ENCODE measurements at regions not wholly inside any gene's neighbourhood (a gene's known extent, or its start where the extent isn't known, plus 50 kb on each side); places are given as distances from the start of the nearest gene placed in this dataset.
A peak's percentile ranks its signal among the peaks of the same experiment; 100 is the strongest.

GRCh38 chr1:217369271-217369981, 261.5 kb downstream of the GPATCH2 start:
- Histone ChIP-seq H3K4me1 (ENCODE audit: control insufficient read depth, insufficient read depth, low read length) (peaks cover 9% of the 10 kb centered on the region), H3K36me3 (ENCODE audit: control insufficient read depth in 2 of 2, insufficient read depth in 2 of 2, low read length in 1 of 2) (no peaks in the 10 kb centered on the region), H3K9me3 (replicated peaks; ENCODE audit: control insufficient read depth, insufficient read depth, low read length) (peaks cover 7% of the 10 kb centered on the region; the same call in 2 of the 3 replicates), H3K79me2 (ENCODE audit: control insufficient read depth, insufficient read depth, low read length) (no peaks in the 10 kb centered on the region), H3K27ac (ENCODE audit: control insufficient read depth, insufficient read depth) (no peak overlapping the region), H4K20me1 (ENCODE audit: control insufficient read depth, insufficient read depth) (no peaks in the 10 kb centered on the region), H3K27me3 (replicated peaks in 1 of 2; ENCODE audit: control insufficient read depth in 2 of 2, insufficient read depth in 2 of 2, low read length in 1 of 2) (no peaks in the 10 kb centered on the region), H2AFZ (ENCODE audit: control insufficient read depth, low read depth, low read length) (peak overlapping the region; percentile 29), H3K4me2 (ENCODE audit: control insufficient read depth, insufficient read depth) (peak overlapping the region; percentile 28), H3K9ac (ENCODE audit: control insufficient read depth, insufficient read depth, low read length) (no peak overlapping the region), H3K4me3 (peak overlapping the region; percentile 20; the same call in 1 of the 2 replicates)
- ATAC-seq (peak; percentile 75), FAIRE-seq (peak; percentile 80), DNase-seq (ENCODE audit: low read depth, low spot score) (peak; percentile 33)
- TF ChIP-seq DPF2 (IDR thresholded peaks at IDR 0.05): no peak
- peak; percentile 39; the same call in 1 of the 2 replicates for TF ChIP-seq RUNX3 (IDR thresholded peaks at IDR 0.05; ENCODE audit: low read length)
- peak; percentile 92 for TF ChIP-seq JUNB (IDR thresholded peaks at IDR 0.05)
- TF ChIP-seq NR2F1 (conservative IDR thresholded peaks at IDR 0.05): no peak
- TF ChIP-seq RELB (IDR thresholded peaks at IDR 0.05; ENCODE audit: low read depth): no peak
- intact Hi-C loops (cut with micrococcal nuclease; ENCODE audit: unreplicated experiment): no loop called here
- 2% methylated on average over 8 of the region's 8 CpGs for WGBS (ENCODE audit: insufficient coverage, insufficient replicate concordance, low lambda C conversion rate, missing lambda C conversion rate)
- in situ Hi-C loops (cut with MboI): no loop called here
- RAD21 ChIA-PET (ENCODE audit: unreplicated experiment): no interaction called here
- CTCF ChIA-PET: no interaction called here
- SMC1A ChIA-PET (ENCODE audit: uncharacterized antibody, unreplicated experiment): interaction anchor here (1.3 kb wide), 1 partner anchor 14 kb away, joined by 3 read pairs; no protein-coding TSS in a partner anchor
- POLR2A ChIA-PET: no interaction called here
- BruUV-seq (replicated peaks): no TSS peak

GRCh38 chr1:217364220-217364619, 266.7 kb downstream of the GPATCH2 start:
- no peaks in the 10 kb centered on the region for H3K36me3 ChIP-seq (ENCODE audit: control insufficient read depth in 2 of 2, insufficient read depth in 2 of 2, low read length in 1 of 2)
- H3K27ac ChIP-seq (ENCODE audit: control insufficient read depth, insufficient read depth): no peak overlapping the region
- no peaks in the 10 kb centered on the region for H4K20me1 ChIP-seq (ENCODE audit: control insufficient read depth, insufficient read depth)
- H2AFZ ChIP-seq (ENCODE audit: control insufficient read depth, low read depth, low read length): no peak overlapping the region
- no peak overlapping the region for H3K4me3 ChIP-seq
- no peak overlapping the region for H3K9ac ChIP-seq (ENCODE audit: control insufficient read depth, insufficient read depth, low read length)
- H3K27me3 ChIP-seq (replicated peaks in 1 of 2; ENCODE audit: control insufficient read depth in 2 of 2, insufficient read depth in 2 of 2, low read length in 1 of 2): no peaks in the 10 kb centered on the region
- intact Hi-C loops (cut with micrococcal nuclease; ENCODE audit: unreplicated experiment) (no loop called here), in situ Hi-C loops (cut with MboI) (no loop called here)
- DNase-seq (ENCODE audit: low read depth, low spot score): no peak
- CTCF ChIA-PET: no interaction called here
- BruUV-seq (replicated peaks): no TSS peak
- no peaks in the 10 kb centered on the region for H3K79me2 ChIP-seq (ENCODE audit: control insufficient read depth, insufficient read depth, low read length)
- RAD21 ChIA-PET (ENCODE audit: unreplicated experiment): no interaction called here
- SMC1A ChIA-PET (ENCODE audit: uncharacterized antibody, unreplicated experiment): no interaction called here
- POLR2A ChIA-PET: no interaction called here
- no peak overlapping the region for H3K4me2 ChIP-seq (ENCODE audit: control insufficient read depth, insufficient read depth)
- WGBS (ENCODE audit: insufficient coverage, insufficient replicate concordance, low lambda C conversion rate, missing lambda C conversion rate): 36% methylated on average over 3 of the region's 3 CpGs
- ATAC-seq: no peak
- peaks cover 4% of the 10 kb centered on the region for H3K4me1 ChIP-seq (ENCODE audit: control insufficient read depth, insufficient read depth, low read length)
- no peaks in the 10 kb centered on the region for H3K9me3 ChIP-seq (replicated peaks; ENCODE audit: control insufficient read depth, insufficient read depth, low read length)
- no peak for FAIRE-seq
- TF ChIP-seq PML (IDR thresholded peaks at IDR 0.05; ENCODE audit: low read length): no peak
- no peak for TF ChIP-seq NRF1 (conservative IDR thresholded peaks at IDR 0.05; ENCODE audit: low read depth, low read length)
- no peak for TF ChIP-seq BCL11A (IDR thresholded peaks at IDR 0.05; ENCODE audit: low read depth, low read length)
- TF ChIP-seq MXI1 (IDR thresholded peaks at IDR 0.05; ENCODE audit: low read depth, low read length): no peak
- no peak for TF ChIP-seq CUX1 (IDR thresholded peaks at IDR 0.05; ENCODE audit: insufficient replicate concordance, low read depth, low read length)

Measured in GM12878 (cell line).